Adrenal gland (tissue), 5 donors: ENCODE measurements at regions not wholly inside any gene's neighbourhood (a gene's known extent, or its start where the extent isn't known, plus 50 kb on each side); places are given as distances from the start of the nearest gene placed in this dataset.

Experiments used
- POLR2A ChIP-seq, 2 donors: fragments of 450-650 bp; IDR thresholded peaks; one replicate each; pipeline ENCODE4 v1.6.1; 2017; ENCODE audit warnings: antibody characterized with exemption in 2 of 2, mild to moderate bottlenecking in 2 of 2, moderate library complexity in 1 of 2
- TF ChIP-seq, protein P1 (sequence below), 6 experiments: fragments of 450-650 bp in 4 of 6; fragments of 200-600 bp in 2 of 6; sonication (generic) in 1 of 6; IDR thresholded peaks; 1 replicate in 5 of 6; 2 replicates in 1 of 6; pipeline versions ENCODE4 v1.5.1 to v1.8.0; 2016 to 2021; ENCODE audit warnings: antibody characterized with exemption in 6 of 6, mild to moderate bottlenecking in 2 of 6, moderate library complexity in 1 of 6
- donor health status: DM: no; HTN: no; CAD: no.

DNA sequence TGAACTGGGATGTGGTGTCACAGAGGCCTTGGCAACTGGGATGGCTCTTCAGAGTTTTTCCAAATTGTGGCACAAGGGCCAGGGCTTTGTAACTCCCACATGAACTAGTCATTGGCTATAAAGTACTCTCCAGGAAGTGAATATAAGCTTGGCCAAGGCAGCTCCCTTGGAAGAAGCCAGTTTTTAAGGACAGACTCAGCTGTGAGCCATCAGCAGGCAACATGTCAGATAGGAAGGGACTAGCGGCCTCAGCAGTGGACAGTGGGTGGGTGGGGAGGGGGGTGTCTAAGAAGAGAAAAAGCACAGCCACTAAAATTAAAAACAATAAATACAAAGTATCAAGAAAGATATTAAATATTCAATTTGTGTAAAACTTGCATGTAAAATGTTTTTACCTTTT, 691.1 kb upstream of the PIK3C3 start:
- TF ChIP-seq, protein P1, sequence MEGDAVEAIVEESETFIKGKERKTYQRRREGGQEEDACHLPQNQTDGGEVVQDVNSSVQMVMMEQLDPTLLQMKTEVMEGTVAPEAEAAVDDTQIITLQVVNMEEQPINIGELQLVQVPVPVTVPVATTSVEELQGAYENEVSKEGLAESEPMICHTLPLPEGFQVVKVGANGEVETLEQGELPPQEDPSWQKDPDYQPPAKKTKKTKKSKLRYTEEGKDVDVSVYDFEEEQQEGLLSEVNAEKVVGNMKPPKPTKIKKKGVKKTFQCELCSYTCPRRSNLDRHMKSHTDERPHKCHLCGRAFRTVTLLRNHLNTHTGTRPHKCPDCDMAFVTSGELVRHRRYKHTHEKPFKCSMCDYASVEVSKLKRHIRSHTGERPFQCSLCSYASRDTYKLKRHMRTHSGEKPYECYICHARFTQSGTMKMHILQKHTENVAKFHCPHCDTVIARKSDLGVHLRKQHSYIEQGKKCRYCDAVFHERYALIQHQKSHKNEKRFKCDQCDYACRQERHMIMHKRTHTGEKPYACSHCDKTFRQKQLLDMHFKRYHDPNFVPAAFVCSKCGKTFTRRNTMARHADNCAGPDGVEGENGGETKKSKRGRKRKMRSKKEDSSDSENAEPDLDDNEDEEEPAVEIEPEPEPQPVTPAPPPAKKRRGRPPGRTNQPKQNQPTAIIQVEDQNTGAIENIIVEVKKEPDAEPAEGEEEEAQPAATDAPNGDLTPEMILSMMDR (IDR thresholded peaks at IDR 0.05), result no peak
- TF ChIP-seq POLR2A (IDR thresholded peaks at IDR 0.05), result no peak
